IPS-18a (cell line): ENCODE measurements at regions not wholly inside any gene's neighbourhood (a gene's known extent, or its start where the extent isn't known, plus 50 kb on each side); places are given as distances from the start of the nearest gene placed in this dataset.

Experiments
- H3K27ac ChIP-seq: one replicate; pipeline ENCODE4 v1.5.1; 2013; ENCODE audit warnings: low read length
- H3K27me3 ChIP-seq: one replicate; pipeline ENCODE4 v1.6.1; 2013; ENCODE audit warnings: mild to moderate bottlenecking, low read length; ENCODE audit not compliant: control insufficient read depth, insufficient read depth
- H3K36me3 ChIP-seq: one replicate; pipeline ENCODE4 v1.6.1; 2013; ENCODE audit warnings: low read depth, low read length; ENCODE audit not compliant: control insufficient read depth
- H3K4me1 ChIP-seq: one replicate; pipeline ENCODE4 v1.6.1; 2013; ENCODE audit warnings: low read depth, low read length; ENCODE audit not compliant: control insufficient read depth
- H3K4me3 ChIP-seq: one replicate; pipeline ENCODE4 v1.5.1; 2013; ENCODE audit warnings: low read length
- H3K9ac ChIP-seq: one replicate; pipeline ENCODE4 v1.6.1; 2013; ENCODE audit warnings: mild to moderate bottlenecking, low read length, moderate library complexity
- H3K9me3 ChIP-seq: one replicate; pipeline ENCODE4 v1.6.1; 2013; ENCODE audit warnings: low read depth, low read length; ENCODE audit not compliant: control insufficient read depth

- Histone ChIP-seq H3K27ac (no peak overlapping the region), H3K9ac (no peak overlapping the region), H3K9me3 (no peaks in the 10 kb centered on the region)
These were observed 96.3 kb upstream of the SPRY2 start for GRCh38 chr13:80437231-80437630.

GRCh38 chr13:80436571-80437169 is 95.7 kb upstream of the SPRY2 start:
- no peak overlapping the region for H3K4me3 ChIP-seq
- no peaks in the 10 kb centered on the region for H3K9me3 ChIP-seq
- no peaks in the 10 kb centered on the region for H3K4me1 ChIP-seq
- no peak overlapping the region for H3K27ac ChIP-seq
- no peak overlapping the region for H3K9ac ChIP-seq
- no peaks in the 10 kb centered on the region for H3K27me3 ChIP-seq
- H3K36me3 ChIP-seq: no peaks in the 10 kb centered on the region

More at GRCh38 chr13:80437231-80437630, 96.3 kb upstream of the SPRY2 start:
- H3K4me3 ChIP-seq: no peak overlapping the region
- H3K4me1 ChIP-seq: no peaks in the 10 kb centered on the region
- no peaks in the 10 kb centered on the region for H3K36me3 ChIP-seq
- no peaks in the 10 kb centered on the region for H3K27me3 ChIP-seq

GRCh38 chr13:80430561-80430960 is 89.6 kb upstream of the SPRY2 start:
- no peak overlapping the region for H3K4me3 ChIP-seq
- H3K36me3 ChIP-seq: no peaks in the 10 kb centered on the region
- H3K27ac ChIP-seq: no peak overlapping the region
- no peaks in the 10 kb centered on the region for H3K4me1 ChIP-seq
- no peak overlapping the region for H3K9ac ChIP-seq
- no peaks in the 10 kb centered on the region for H3K9me3 ChIP-seq
- no peaks in the 10 kb centered on the region for H3K27me3 ChIP-seq

GRCh38 chr13:80428349-80429096 is 87.6 kb upstream of the SPRY2 start:
- Histone ChIP-seq H3K4me1 (no peaks in the 10 kb centered on the region), H3K36me3 (no peaks in the 10 kb centered on the region), H3K9me3 (peaks cover 11% of the 10 kb centered on the region), H3K9ac (no peak overlapping the region), H3K27ac (no peak overlapping the region), H3K27me3 (no peaks in the 10 kb centered on the region), H3K4me3 (no peak overlapping the region)

- H3K9ac ChIP-seq: no peak overlapping the region
- H3K4me1 ChIP-seq: no peaks in the 10 kb centered on the region
- no peak overlapping the region for H3K27ac ChIP-seq
- H3K4me3 ChIP-seq: no peak overlapping the region
- peaks cover 13% of the 10 kb centered on the region for H3K9me3 ChIP-seq
- no peaks in the 10 kb centered on the region for H3K36me3 ChIP-seq
- H3K27me3 ChIP-seq: no peaks in the 10 kb centered on the region
These were observed 78.5 kb upstream of the SPRY2 start for GRCh38 chr13:80419416-80419815.

GRCh38 chr13:80413611-80414010 is 72.7 kb upstream of the SPRY2 start:
- H3K4me1 ChIP-seq: no peaks in the 10 kb centered on the region
- H3K27ac ChIP-seq: no peak overlapping the region
- H3K4me3 ChIP-seq: no peak overlapping the region
- no peaks in the 10 kb centered on the region for H3K9me3 ChIP-seq
- H3K9ac ChIP-seq: no peak overlapping the region
- H3K36me3 ChIP-seq: no peaks in the 10 kb centered on the region
- H3K27me3 ChIP-seq: no peaks in the 10 kb centered on the region

GRCh38 chr13:80408270-80408669 is 67.3 kb upstream of the SPRY2 start:
- Histone ChIP-seq H3K4me1 (no peaks in the 10 kb centered on the region), H3K9ac (no peak overlapping the region), H3K27ac (no peak overlapping the region), H3K27me3 (no peaks in the 10 kb centered on the region), H3K9me3 (no peaks in the 10 kb centered on the region), H3K4me3 (no peak overlapping the region), H3K36me3 (no peaks in the 10 kb centered on the region)

- H3K27me3 ChIP-seq: no peaks in the 10 kb centered on the region
- H3K36me3 ChIP-seq: no peaks in the 10 kb centered on the region
- no peak overlapping the region for H3K27ac ChIP-seq
- no peak overlapping the region for H3K9ac ChIP-seq
- no peak overlapping the region for H3K4me3 ChIP-seq
- no peaks in the 10 kb centered on the region for H3K9me3 ChIP-seq
- H3K4me1 ChIP-seq: no peaks in the 10 kb centered on the region
These were observed 60.0 kb upstream of the SPRY2 start for GRCh38 chr13:80400865-80401426.

- Histone ChIP-seq H3K27ac (no peak overlapping the region), H3K9me3 (no peaks in the 10 kb centered on the region), H3K9ac (no peak overlapping the region), H3K36me3 (no peaks in the 10 kb centered on the region), H3K27me3 (no peaks in the 10 kb centered on the region), H3K4me1 (no peaks in the 10 kb centered on the region), H3K4me3 (no peak overlapping the region)
These were observed 59.4 kb upstream of the SPRY2 start for GRCh38 chr13:80400164-80400864.

GRCh38 chr13:80399340-80400163 is 58.6 kb upstream of the SPRY2 start:
- Histone ChIP-seq H3K36me3 (no peaks in the 10 kb centered on the region), H3K27ac (no peak overlapping the region), H3K27me3 (no peaks in the 10 kb centered on the region), H3K4me1 (no peaks in the 10 kb centered on the region), H3K9ac (no peak overlapping the region), H3K4me3 (no peak overlapping the region), H3K9me3 (no peaks in the 10 kb centered on the region)
